ENCODE measurements at regions not wholly inside any gene's neighbourhood (a gene's known extent, or its start where the extent isn't known, plus 50 kb on each side); places are given as distances from the start of the nearest gene placed in this dataset.
A peak's percentile ranks its signal among the peaks of the same experiment; 100 is the strongest.

DNA sequence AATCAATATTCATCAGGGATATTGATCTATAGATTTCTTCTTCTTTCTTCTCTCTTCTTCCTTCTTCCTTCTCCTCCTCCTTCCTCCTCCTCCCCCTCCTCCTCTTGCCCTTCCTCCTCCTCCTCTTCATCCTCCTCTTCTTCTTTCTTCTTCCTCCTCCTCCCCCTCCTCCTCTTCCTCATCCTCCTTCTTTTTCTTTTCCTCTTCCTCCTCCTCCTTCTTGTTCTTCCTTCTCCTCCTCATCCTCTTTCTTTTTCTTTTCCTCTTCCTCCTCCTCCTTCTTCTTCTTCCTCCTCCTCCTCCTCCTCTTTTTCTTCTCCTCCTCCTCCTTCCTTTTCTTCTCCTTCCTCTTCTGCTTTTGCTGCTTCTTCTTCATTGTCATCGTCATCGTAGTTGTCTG lies 52.4 kb upstream of the SERINC1 start:
- DNase-seq = no peak

DNA sequence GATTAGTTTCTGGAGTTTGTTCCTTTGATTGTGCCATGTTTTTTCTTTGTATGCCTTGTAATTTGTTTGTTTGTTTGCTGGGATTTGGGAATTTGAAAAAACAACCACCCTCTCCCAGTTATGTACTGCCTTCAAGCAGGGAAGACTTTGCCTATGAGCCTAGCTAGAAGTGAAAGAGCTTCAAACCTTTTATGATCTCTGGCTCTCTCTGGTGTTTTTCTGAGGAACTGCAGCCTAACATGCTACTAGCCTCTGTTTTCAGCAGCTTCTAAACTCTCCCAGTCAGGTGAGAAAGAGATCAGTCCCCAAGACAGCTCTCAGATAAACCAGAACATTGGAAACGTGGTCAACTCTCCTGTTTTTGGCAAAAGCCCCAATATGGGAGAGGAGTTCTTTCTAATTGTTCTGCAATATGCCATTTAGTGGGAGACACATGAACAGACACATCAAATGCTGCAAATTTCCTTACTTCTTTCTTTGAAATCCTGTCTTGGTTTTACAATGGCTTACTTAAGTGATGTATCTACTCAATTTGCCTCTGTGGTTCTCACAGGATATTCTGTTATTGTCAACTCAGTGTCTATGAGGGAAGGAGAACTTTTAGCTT lies 58.9 kb upstream of the SERINC1 start:
- peak; percentile 24 for DNase-seq

DNA sequence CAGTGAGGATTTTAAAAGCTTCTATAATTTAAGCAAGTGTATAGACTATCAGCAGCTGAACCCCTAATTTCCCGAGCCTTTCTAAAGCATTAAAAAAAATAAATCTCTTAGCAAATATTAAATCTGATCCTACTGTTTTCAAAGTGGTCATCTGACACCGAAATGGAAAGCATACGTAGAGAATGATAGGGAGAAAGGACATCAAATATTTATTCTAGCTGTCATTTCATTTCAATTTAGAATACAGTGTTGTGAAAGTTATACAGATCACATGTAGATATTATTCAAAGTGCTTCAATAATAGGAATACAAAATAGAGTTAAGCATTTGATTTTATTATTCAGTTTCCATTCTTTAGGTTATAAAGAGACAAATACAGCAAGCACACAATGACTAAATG lies 61.9 kb upstream of the PKIB start:
- no peak for DNase-seq

GRCh38 chr6:122548820-122549219 lies 61.4 kb upstream of the PKIB start:
- no peak for DNase-seq

- no peak for DNase-seq
Observed at GRCh38 chr6:122553697-122554096, 56.5 kb upstream of the PKIB start.

GRCh38 chr6:122555561-122555960 lies 54.6 kb upstream of the PKIB start:
- no peak for DNase-seq

GRCh38 chr6:122558080-122558479 lies 52.1 kb upstream of the PKIB start:
- no peak for DNase-seq
